ENCODE measurements at regions not wholly inside any gene's neighbourhood (a gene's known extent, or its start where the extent isn't known, plus 50 kb on each side); places are given as distances from the start of the nearest gene placed in this dataset.

DNA sequence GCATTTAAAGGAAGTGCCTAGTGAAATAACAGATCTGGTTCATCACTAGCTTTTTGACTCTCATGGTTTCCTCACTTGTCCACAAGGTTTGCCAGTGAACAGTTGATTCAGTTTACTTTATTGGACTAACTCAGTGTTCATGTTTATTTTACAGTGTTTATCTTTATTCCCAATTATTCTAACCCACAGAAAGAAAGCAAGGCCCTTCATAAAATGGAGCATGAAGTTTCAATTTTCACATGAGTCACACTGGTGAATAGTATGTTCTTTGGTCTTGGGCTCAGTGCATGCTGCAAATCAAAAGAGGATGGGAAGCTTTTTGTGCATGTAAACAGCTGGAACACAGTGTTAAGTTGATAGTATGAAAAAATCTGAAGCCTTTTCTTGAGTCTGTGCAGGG is 217.6 kb upstream of the HDDC2 start:
- TF ChIP-seq, protein P1, sequence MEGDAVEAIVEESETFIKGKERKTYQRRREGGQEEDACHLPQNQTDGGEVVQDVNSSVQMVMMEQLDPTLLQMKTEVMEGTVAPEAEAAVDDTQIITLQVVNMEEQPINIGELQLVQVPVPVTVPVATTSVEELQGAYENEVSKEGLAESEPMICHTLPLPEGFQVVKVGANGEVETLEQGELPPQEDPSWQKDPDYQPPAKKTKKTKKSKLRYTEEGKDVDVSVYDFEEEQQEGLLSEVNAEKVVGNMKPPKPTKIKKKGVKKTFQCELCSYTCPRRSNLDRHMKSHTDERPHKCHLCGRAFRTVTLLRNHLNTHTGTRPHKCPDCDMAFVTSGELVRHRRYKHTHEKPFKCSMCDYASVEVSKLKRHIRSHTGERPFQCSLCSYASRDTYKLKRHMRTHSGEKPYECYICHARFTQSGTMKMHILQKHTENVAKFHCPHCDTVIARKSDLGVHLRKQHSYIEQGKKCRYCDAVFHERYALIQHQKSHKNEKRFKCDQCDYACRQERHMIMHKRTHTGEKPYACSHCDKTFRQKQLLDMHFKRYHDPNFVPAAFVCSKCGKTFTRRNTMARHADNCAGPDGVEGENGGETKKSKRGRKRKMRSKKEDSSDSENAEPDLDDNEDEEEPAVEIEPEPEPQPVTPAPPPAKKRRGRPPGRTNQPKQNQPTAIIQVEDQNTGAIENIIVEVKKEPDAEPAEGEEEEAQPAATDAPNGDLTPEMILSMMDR (IDR thresholded peaks at IDR 0.05; ENCODE audit: low read depth, low read length): no peak
- no peak for TF ChIP-seq EZH2phosphoT487 (IDR thresholded peaks at IDR 0.05; ENCODE audit: low read depth)

Data from OCI-LY3 (cell line).